ENCODE measurements at regions not wholly inside any gene's neighbourhood (a gene's known extent, or its start where the extent isn't known, plus 50 kb on each side); places are given as distances from the start of the nearest gene placed in this dataset.
"Not testable (repeated sequence)": the region's sequence is repeated elsewhere in the genome, so short reads cannot be mapped to it uniquely, and the experiment has no call there.

GRCh38 chr2:175251425-175252041 lies 70.0 kb upstream of the ATP5MC3 start:
- no peak for DNase-seq (ENCODE audit: low read depth)

- no peak for DNase-seq (ENCODE audit: low read depth)
Observed at GRCh38 chr2:175247159-175247558, 65.6 kb upstream of the ATP5MC3 start.

- DNase-seq (ENCODE audit: low read depth) = no peak
Observed at GRCh38 chr2:175244697-175245096, 63.2 kb upstream of the ATP5MC3 start.

DNA sequence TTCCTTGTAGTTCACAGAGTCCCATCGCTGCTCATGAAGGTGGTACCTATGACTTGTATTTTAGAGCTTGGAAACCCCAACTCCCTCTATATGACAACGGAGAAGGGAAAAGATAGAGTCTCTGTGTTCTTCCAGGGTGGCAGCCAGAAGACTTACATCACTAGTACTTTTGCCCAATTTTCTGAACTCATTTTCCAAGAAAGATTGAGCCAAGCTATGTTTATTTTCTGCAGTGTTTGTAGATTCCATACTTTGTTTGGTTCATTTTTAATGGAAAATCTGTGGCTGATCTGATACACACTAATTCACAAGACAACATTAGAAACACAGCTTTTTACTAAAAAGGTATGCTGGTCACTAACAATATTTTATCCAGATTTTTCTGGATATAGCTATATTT lies 60.2 kb upstream of the ATP5MC3 start:
- no peak for DNase-seq (ENCODE audit: low read depth)

- DNase-seq (ENCODE audit: low read depth) = not testable (repeated sequence)
Observed at GRCh38 chr2:175240033-175240432, 58.5 kb upstream of the ATP5MC3 start.

- DNase-seq (ENCODE audit: low read depth) = no peak
Observed at GRCh38 chr2:175236930-175237329, 55.4 kb upstream of the ATP5MC3 start.

GRCh38 chr2:175234650-175235049 lies 53.1 kb upstream of the ATP5MC3 start:
- DNase-seq (ENCODE audit: low read depth) = no peak

- DNase-seq (ENCODE audit: low read depth) = no peak
Observed at GRCh38 chr2:175234153-175234552, 52.6 kb upstream of the ATP5MC3 start.

DNA sequence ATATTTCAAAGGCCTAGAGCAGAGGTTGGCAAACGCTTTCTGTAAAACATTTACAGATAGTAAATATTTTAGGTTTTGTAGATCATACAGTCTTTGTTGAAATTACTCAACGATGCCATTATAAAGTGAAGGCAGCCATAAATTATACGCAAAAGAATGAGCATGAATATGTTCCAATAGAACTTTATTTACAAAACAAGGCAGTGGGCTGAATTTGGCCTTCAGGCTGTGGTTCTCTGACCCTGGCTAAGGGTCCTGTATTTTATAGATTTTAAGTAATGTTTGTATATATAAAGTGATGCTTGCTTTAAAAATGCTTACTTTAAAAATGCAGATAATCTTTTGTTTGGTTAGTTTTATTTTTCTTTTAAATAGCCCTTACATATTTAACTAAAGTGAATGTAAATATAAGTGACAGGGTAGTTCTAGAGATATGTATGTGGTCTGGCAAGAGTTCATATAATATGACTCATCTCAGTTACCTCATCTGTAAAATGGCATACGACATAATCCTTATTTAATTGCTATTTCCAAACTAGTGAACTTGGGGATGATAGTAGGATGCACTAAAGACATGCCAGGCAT lies 51.7 kb upstream of the ATP5MC3 start:
- no peak for DNase-seq (ENCODE audit: low read depth)
